Astrocyte (in vitro differentiated cells and primary cell): ENCODE measurements at regions not wholly inside any gene's neighbourhood (a gene's known extent, or its start where the extent isn't known, plus 50 kb on each side); places are given as distances from the start of the nearest gene placed in this dataset.
A peak's percentile ranks its signal among the peaks of the same experiment; 100 is the strongest.

ENCODE experiments used
- DNase-seq: peaks from one replicate; pipeline ENCODE4 v3.0.0-alpha.2; 2010; ENCODE audit warnings: low read depth
- FAIRE-seq: peaks from 2 replicates; lab custom pipeline; 2011; peaks lifted over from hg19 to GRCh38; lab: Jason Lieb, UNC
- H2AFZ ChIP-seq: 2 replicates; pipeline ENCODE4 v1.6.0; 2012; ENCODE audit warnings: low read depth, low read length, inconsistent platforms
- H3K27ac ChIP-seq: 2 replicates; pipeline ENCODE4 v1.5.1; 2011; ENCODE audit warnings: low read depth, low read length, inconsistent platforms
- H3K27me3 ChIP-seq: 2 replicates; pipeline ENCODE4 v1.6.0; 2011; ENCODE audit warnings: low read length, inconsistent platforms; ENCODE audit not compliant: insufficient read depth
- H3K36me3 ChIP-seq: 2 replicates; pipeline ENCODE4 v1.5.1; 2011; ENCODE audit warnings: low read length, inconsistent platforms; ENCODE audit not compliant: insufficient read depth
- H3K4me1 ChIP-seq: 2 replicates; pipeline ENCODE4 v1.5.1; 2011; ENCODE audit warnings: low read length, inconsistent platforms; ENCODE audit not compliant: insufficient read depth
- H3K4me2 ChIP-seq: 2 replicates; pipeline ENCODE4 v1.6.0; 2012; ENCODE audit warnings: low read length, inconsistent platforms
- H3K4me3 ChIP-seq: 2 replicates; pipeline ENCODE4 v1.5.1; 2011; ENCODE audit warnings: low read depth, mild to moderate bottlenecking, low read length, inconsistent platforms; ENCODE audit not compliant: insufficient read depth
- H3K79me2 ChIP-seq: 2 replicates; pipeline ENCODE4 v1.6.0; 2012; ENCODE audit warnings: mild to moderate bottlenecking, low read length, inconsistent platforms; ENCODE audit not compliant: insufficient read depth
- H3K9ac ChIP-seq: 2 replicates; pipeline ENCODE4 v1.6.0; 2012; ENCODE audit warnings: mild to moderate bottlenecking, low read length, inconsistent platforms
- H3K9me3 ChIP-seq: 2 replicates; pipeline ENCODE4 v1.5.1; 2012; ENCODE audit warnings: low read depth, mild to moderate bottlenecking, low read length, inconsistent platforms; ENCODE audit not compliant: insufficient read depth
- H4K20me1 ChIP-seq: 2 replicates; pipeline ENCODE4 v1.6.0; 2012; ENCODE audit warnings: low read length, inconsistent platforms; ENCODE audit not compliant: insufficient read depth
- H3K27ac Mint-ChIP-seq: one replicate; pipeline ENCODE4 v1.8.0; 2021; ENCODE audit warnings: mild to moderate bottlenecking, mixed read lengths; ENCODE audit not compliant: unreplicated experiment
- H3K27me3 Mint-ChIP-seq: one replicate; pipeline ENCODE4 v1.8.0; 2021; ENCODE audit warnings: low read depth, mixed read lengths; ENCODE audit not compliant: unreplicated experiment
- H3K36me3 Mint-ChIP-seq: one replicate; pipeline ENCODE4 v1.8.0; 2021; ENCODE audit warnings: low read depth, mixed read lengths; ENCODE audit not compliant: unreplicated experiment
- H3K4me1 Mint-ChIP-seq: one replicate; pipeline ENCODE4 v1.8.0; 2021; ENCODE audit warnings: low read depth, mixed read lengths; ENCODE audit not compliant: unreplicated experiment
- H3K4me3 Mint-ChIP-seq: one replicate; pipeline ENCODE4 v1.8.0; 2021; ENCODE audit warnings: mild to moderate bottlenecking, moderate library complexity, mixed read lengths; ENCODE audit not compliant: unreplicated experiment
- H3K9me3 Mint-ChIP-seq: one replicate; pipeline ENCODE4 v1.8.0; 2021; ENCODE audit warnings: mild to moderate bottlenecking, mixed read lengths; ENCODE audit not compliant: unreplicated experiment
- EZH2 ChIP-seq: IDR thresholded peaks from 2 replicates; pipeline ENCODE4 v1.6.1; 2012; ENCODE audit warnings: mild to moderate bottlenecking, low read length, inconsistent platforms; ENCODE audit not compliant: insufficient read depth
- TF ChIP-seq, protein P1 (sequence below): IDR thresholded peaks from 2 replicates; pipeline ENCODE4 v1.5.1; 2011; ENCODE audit warnings: low read depth, mild to moderate bottlenecking, inconsistent platforms, low read length, moderate library complexity; ENCODE audit not compliant: insufficient read depth

DNA sequence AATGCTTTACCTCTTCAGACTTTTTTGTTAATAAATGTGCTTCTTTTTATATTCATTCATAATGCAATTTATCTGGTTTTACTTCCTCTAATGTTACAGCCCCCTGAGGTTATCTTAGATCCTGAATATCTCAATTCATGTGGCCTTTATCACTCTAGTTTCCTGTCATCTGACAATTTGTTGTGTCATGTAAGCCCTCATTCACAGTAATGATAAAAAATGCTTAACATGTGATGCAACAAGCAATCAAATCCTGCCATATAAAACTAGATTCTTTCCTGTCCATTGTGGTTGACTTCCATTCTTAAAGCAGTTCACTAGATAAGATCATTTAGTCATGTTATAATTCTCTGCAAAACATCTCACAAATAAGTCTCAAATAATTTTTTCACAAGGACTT lies 991.2 kb upstream of the ACO1 start:
- TF ChIP-seq, protein P1, sequence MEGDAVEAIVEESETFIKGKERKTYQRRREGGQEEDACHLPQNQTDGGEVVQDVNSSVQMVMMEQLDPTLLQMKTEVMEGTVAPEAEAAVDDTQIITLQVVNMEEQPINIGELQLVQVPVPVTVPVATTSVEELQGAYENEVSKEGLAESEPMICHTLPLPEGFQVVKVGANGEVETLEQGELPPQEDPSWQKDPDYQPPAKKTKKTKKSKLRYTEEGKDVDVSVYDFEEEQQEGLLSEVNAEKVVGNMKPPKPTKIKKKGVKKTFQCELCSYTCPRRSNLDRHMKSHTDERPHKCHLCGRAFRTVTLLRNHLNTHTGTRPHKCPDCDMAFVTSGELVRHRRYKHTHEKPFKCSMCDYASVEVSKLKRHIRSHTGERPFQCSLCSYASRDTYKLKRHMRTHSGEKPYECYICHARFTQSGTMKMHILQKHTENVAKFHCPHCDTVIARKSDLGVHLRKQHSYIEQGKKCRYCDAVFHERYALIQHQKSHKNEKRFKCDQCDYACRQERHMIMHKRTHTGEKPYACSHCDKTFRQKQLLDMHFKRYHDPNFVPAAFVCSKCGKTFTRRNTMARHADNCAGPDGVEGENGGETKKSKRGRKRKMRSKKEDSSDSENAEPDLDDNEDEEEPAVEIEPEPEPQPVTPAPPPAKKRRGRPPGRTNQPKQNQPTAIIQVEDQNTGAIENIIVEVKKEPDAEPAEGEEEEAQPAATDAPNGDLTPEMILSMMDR, result no peak
- no peak for TF ChIP-seq EZH2
- no peak overlapping the region for H2AFZ ChIP-seq

GRCh38 chr9:31394015-31394473 lies 990.4 kb upstream of the ACO1 start:
- H3K79me2 ChIP-seq, result no peaks in the 10 kb centered on the region
- no peaks in the 10 kb centered on the region for H3K36me3 ChIP-seq
- H3K4me1 ChIP-seq, result no peaks in the 10 kb centered on the region
- no peak for FAIRE-seq
- H3K4me2 ChIP-seq, result no peak overlapping the region
- H4K20me1 ChIP-seq, result no peaks in the 10 kb centered on the region
- Mint-ChIP-seq H3K4me1 (no peaks in the 10 kb centered on the region), H3K9me3 (no peaks in the 10 kb centered on the region), H3K4me3 (no peak overlapping the region), H3K27ac (no peak overlapping the region), H3K27me3 (no peaks in the 10 kb centered on the region), H3K36me3 (no peaks in the 10 kb centered on the region)
- no peak overlapping the region for H3K27ac ChIP-seq
- H3K9ac ChIP-seq, result no peak overlapping the region
- TF ChIP-seq EZH2, result no peak
- TF ChIP-seq, protein P1, result no peak
- H3K27me3 ChIP-seq, result no peaks in the 10 kb centered on the region
- H3K4me3 ChIP-seq, result no peak overlapping the region
- peak; percentile 11 for DNase-seq
- no peaks in the 10 kb centered on the region for H3K9me3 ChIP-seq
- H2AFZ ChIP-seq, result no peak overlapping the region

More for the DNA sequence above, 991.2 kb upstream of the ACO1 start:
- Mint-ChIP-seq H3K4me3 (no peak overlapping the region), H3K4me1 (no peaks in the 10 kb centered on the region), H3K27ac (no peak overlapping the region), H3K9me3 (no peaks in the 10 kb centered on the region), H3K27me3 (no peaks in the 10 kb centered on the region), H3K36me3 (no peaks in the 10 kb centered on the region)
- Histone ChIP-seq H3K36me3 (no peaks in the 10 kb centered on the region), H4K20me1 (no peaks in the 10 kb centered on the region), H3K4me2 (no peak overlapping the region), H3K27me3 (no peaks in the 10 kb centered on the region), H3K4me1 (no peaks in the 10 kb centered on the region), H3K9ac (no peak overlapping the region), H3K79me2 (no peaks in the 10 kb centered on the region), H3K4me3 (no peak overlapping the region), H3K27ac (no peak overlapping the region), H3K9me3 (no peaks in the 10 kb centered on the region)
- DNase-seq (no peak), FAIRE-seq (no peak)

DNA sequence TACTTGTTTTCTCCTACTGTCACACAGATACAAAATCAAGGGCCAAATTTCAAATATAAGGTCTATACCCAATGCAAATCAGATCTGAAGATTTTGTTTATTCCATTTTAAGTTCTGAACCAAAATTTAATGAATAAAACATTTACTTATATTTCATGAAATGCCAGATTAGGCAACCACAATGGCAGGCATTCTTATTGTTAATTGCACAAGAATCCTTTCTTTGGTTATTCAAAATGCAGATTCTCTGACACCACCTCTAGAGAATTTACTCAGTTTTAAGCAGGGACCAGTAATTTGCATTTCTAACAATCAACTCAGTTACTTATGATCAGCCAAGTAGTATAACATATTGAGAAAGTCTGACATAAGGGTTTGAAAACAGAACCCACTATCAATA lies 972.4 kb upstream of the ACO1 start:
- H3K36me3 Mint-ChIP-seq, result no peaks in the 10 kb centered on the region
- H3K27ac Mint-ChIP-seq, result no peak overlapping the region

More for the DNA sequence above, 972.4 kb upstream of the ACO1 start:
- no peak for FAIRE-seq
- Histone ChIP-seq H4K20me1 (no peaks in the 10 kb centered on the region), H2AFZ (no peak overlapping the region), H3K9ac (no peak overlapping the region), H3K4me2 (no peak overlapping the region), H3K27me3 (no peaks in the 10 kb centered on the region), H3K4me1 (no peaks in the 10 kb centered on the region), H3K79me2 (no peaks in the 10 kb centered on the region), H3K4me3 (no peak overlapping the region), H3K27ac (no peak overlapping the region), H3K36me3 (no peaks in the 10 kb centered on the region), H3K9me3 (no peaks in the 10 kb centered on the region)
- H3K4me3 Mint-ChIP-seq, result no peak overlapping the region
- peaks cover 4% of the 10 kb centered on the region for H3K9me3 Mint-ChIP-seq
- TF ChIP-seq, protein P1, result no peak
- no peak for TF ChIP-seq EZH2
- no peaks in the 10 kb centered on the region for H3K4me1 Mint-ChIP-seq
- H3K27me3 Mint-ChIP-seq, result no peaks in the 10 kb centered on the region
- no peak for DNase-seq
